ENCODE measurements at regions not wholly inside any gene's neighbourhood (a gene's known extent, or its start where the extent isn't known, plus 50 kb on each side); places are given as distances from the start of the nearest gene placed in this dataset.

- TF ChIP-seq RB1 (IDR thresholded peaks at IDR 0.05; ENCODE audit: borderline replicate concordance) (no peak), NFIC (IDR thresholded peaks at IDR 0.05; ENCODE audit: low read depth, low read length) (no peak), FOS (IDR thresholded peaks at IDR 0.05; ENCODE audit: borderline replicate concordance, extremely low read depth, insufficient read length) (no peak), ATF3 (IDR thresholded peaks at IDR 0.05; ENCODE audit: borderline replicate concordance, extremely low read depth, low read depth, low read length) (no peak), GABPA (IDR thresholded peaks at IDR 0.05; ENCODE audit: low read depth) (no peak), CBX3 (IDR thresholded peaks at IDR 0.05; ENCODE audit: borderline replicate concordance, low read depth) (no peak), BRCA1 (IDR thresholded peaks at IDR 0.05; ENCODE audit: low read depth, low read length) (no peak), TAF1 (IDR thresholded peaks at IDR 0.05; ENCODE audit: borderline replicate concordance, low read depth, low read length) (no peak), RAD51 (IDR thresholded peaks at IDR 0.05) (no peak), ZNF384 (IDR thresholded peaks at IDR 0.05; ENCODE audit: borderline replicate concordance, low read depth, low read length) (no peak), SIN3A (IDR thresholded peaks at IDR 0.05; ENCODE audit: low read depth, low read length) (no peak), ASH2L (IDR thresholded peaks at IDR 0.05; ENCODE audit: borderline replicate concordance, low read depth) (no peak), ZNF622 (IDR thresholded peaks at IDR 0.05) (no peak), CHD1 (IDR thresholded peaks at IDR 0.05; ENCODE audit: low read depth, low read length) (no peak), RUNX3 (IDR thresholded peaks at IDR 0.05; ENCODE audit: low read length) (no peak), MYC (IDR thresholded peaks at IDR 0.05; ENCODE audit: insufficient read depth, insufficient read length, insufficient replicate concordance, low read length, severe bottlenecking) (no peak), SMAD1 (IDR thresholded peaks at IDR 0.05; ENCODE audit: low read depth, partially characterized antibody) (no peak), KAT2A (conservative IDR thresholded peaks at IDR 0.05; ENCODE audit: control insufficient read depth, low read depth, low read length) (no peak), SREBF2 (IDR thresholded peaks at IDR 0.05; ENCODE audit: low read length) (no peak)
- TF ChIP-seq, protein P1, sequence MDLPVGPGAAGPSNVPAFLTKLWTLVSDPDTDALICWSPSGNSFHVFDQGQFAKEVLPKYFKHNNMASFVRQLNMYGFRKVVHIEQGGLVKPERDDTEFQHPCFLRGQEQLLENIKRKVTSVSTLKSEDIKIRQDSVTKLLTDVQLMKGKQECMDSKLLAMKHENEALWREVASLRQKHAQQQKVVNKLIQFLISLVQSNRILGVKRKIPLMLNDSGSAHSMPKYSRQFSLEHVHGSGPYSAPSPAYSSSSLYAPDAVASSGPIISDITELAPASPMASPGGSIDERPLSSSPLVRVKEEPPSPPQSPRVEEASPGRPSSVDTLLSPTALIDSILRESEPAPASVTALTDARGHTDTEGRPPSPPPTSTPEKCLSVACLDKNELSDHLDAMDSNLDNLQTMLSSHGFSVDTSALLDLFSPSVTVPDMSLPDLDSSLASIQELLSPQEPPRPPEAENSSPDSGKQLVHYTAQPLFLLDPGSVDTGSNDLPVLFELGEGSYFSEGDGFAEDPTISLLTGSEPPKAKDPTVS (IDR thresholded peaks at IDR 0.05; ENCODE audit: low read depth, low read length): no peak
- CTCF ChIA-PET: interaction anchor here (0.6 kb wide), 1 partner anchor 1042 kb away, joined by 3 read pairs; no protein-coding TSS in a partner anchor
Measured at GRCh38 chr9:100869326-100869725, 159.2 kb upstream of the PLPPR1 start.

More at GRCh38 chr9:100869326-100869725, 159.2 kb upstream of the PLPPR1 start:
- SMC1A ChIA-PET (ENCODE audit: uncharacterized antibody, unreplicated experiment): no interaction called here
- ATAC-seq: no peak
- no peaks in the 10 kb centered on the region for H3K4me1 ChIP-seq (ENCODE audit: control insufficient read depth, insufficient read depth, low read length)
- 29% methylated on average over 3 of the region's 3 CpGs for WGBS (ENCODE audit: insufficient coverage, insufficient replicate concordance, low lambda C conversion rate, missing lambda C conversion rate)
- in situ Hi-C loops (cut with MboI): no loop called here
- H3K9me3 ChIP-seq (replicated peaks; ENCODE audit: control insufficient read depth, insufficient read depth, low read length): no peaks in the 10 kb centered on the region
- H3K4me3 ChIP-seq: no peak overlapping the region
- no TSS peak for BruUV-seq (replicated peaks)
- no peaks in the 10 kb centered on the region for H3K79me2 ChIP-seq (ENCODE audit: control insufficient read depth, insufficient read depth, low read length)
- H3K4me2 ChIP-seq (ENCODE audit: control insufficient read depth, insufficient read depth): no peak overlapping the region
- RAD21 ChIA-PET (ENCODE audit: unreplicated experiment): no interaction called here
- no peak overlapping the region for H3K9ac ChIP-seq (ENCODE audit: control insufficient read depth, insufficient read depth, low read length)
- H3K27ac ChIP-seq (ENCODE audit: control insufficient read depth, insufficient read depth): no peak overlapping the region
- no peaks in the 10 kb centered on the region for H3K27me3 ChIP-seq (replicated peaks in 1 of 2; ENCODE audit: control insufficient read depth in 2 of 2, insufficient read depth in 2 of 2, low read length in 1 of 2)
- H2AFZ ChIP-seq (ENCODE audit: control insufficient read depth, low read depth, low read length): no peak overlapping the region
- no peaks in the 10 kb centered on the region for H4K20me1 ChIP-seq (ENCODE audit: control insufficient read depth, insufficient read depth)
- FAIRE-seq: no peak
- DNase-seq (ENCODE audit: low read depth, low spot score): no peak
- intact Hi-C loops (cut with micrococcal nuclease; ENCODE audit: unreplicated experiment): no loop called here
- POLR2A ChIA-PET: no interaction called here
- no peaks in the 10 kb centered on the region for H3K36me3 ChIP-seq (ENCODE audit: control insufficient read depth in 2 of 2, insufficient read depth in 2 of 2, low read length in 1 of 2)
